ENCODE measurements at regions not wholly inside any gene's neighbourhood (a gene's known extent, or its start where the extent isn't known, plus 50 kb on each side); places are given as distances from the start of the nearest gene placed in this dataset.
"Not testable (repeated sequence)": the region's sequence is repeated elsewhere in the genome, so short reads cannot be mapped to it uniquely, and the experiment has no call there.

DNA sequence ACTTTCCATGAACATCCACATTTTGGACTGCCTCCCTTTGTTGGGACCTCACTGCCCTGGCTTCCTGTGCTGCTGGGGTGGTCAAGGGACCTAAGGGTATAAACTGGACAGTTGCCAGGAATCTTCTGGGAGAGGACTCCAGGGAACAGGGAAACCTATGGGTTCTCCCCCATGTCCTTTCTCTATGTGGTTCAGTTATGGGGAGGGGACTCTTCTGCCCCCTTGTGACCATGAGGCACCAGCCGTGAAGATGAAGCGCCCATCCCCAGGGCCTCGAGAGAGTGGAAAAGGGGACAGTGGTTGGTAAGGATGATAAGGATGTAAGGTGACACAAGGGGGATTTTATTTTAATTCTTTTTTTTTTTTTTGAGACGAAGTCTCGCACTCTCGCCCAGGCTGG, 177.0 kb upstream of the TMEM132C start:
- intact Hi-C loops (cut with DNase I): no loop called here
- ATAC-seq (no peak), DNase-seq (ENCODE audit: low spot score) (no peak)

DNA sequence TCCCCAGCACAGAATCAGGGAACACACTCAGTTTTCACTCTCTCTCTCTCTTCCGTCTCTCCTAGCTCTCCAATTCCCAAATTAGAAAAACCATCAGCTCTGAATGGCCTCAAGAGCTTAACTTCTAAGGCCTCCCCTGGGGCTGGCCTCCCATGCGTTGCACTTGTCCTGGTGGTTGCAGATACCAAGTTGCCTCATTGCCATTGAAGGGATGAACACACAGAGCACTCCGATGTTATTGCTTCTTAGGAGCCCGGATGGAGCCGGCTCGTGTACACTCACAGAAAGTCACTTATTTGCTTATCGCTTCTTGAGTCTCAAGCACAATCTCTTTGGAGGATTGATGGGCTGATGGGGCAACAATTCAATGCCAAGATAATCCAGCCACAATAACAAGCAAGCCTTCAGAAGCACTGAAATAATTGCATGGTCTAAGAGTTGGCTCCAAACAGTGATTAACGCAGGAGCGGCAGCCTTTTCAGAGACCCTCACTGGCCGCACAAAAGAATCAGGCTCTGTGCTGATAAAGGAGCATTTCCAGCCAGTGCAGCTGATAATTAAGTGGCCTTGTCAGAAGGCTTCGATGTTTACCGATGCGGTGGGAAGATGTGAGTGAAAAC, 175.8 kb upstream of the TMEM132C start:
- ATAC-seq (no peak), DNase-seq (ENCODE audit: low spot score) (no peak)
- intact Hi-C loops (cut with DNase I): no loop called here

DNA sequence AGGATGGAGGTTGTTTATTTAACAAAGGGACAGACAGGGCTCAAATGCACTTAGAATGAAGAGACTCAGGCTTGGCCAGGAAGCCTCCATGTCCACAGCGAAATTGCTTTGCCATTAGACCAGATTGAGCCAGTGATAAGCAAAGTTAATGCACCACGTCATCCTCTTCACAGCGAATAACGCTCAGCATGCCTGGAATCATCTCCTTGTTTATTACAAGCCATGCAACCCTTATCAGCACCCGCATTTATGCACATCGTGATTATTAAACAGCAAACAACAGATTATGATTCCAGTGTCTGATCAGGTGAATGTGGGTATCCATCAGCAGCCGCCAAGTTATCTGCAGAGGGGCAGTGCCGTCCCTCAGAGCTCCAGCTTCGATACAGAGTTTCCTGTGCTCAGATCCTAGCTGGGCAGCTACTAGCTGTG, 175.0 kb upstream of the TMEM132C start:
- no peak for DNase-seq (ENCODE audit: low spot score)
- ATAC-seq: no peak
- intact Hi-C loops (cut with DNase I): no loop called here

DNA sequence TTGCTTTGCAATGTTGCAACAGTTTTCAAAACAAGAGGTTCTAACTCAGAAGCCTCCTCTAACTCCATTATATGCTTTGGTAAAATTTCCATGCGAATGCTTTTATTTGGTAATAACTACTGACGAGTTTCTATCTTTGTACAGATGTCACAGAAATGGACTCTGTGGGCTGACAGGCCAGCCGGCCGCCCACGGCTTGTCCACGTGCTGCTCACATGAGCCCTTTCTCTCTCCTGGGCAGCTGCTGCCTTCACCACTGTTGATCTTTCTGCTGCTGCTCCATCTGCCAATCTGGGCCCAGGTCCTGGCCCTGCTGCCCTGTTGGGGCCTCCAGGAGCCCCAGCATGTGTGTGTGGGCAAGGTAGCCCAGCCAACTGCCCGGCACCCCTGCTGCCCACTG, 168.2 kb upstream of the TMEM132C start:
- no peak for DNase-seq (ENCODE audit: low spot score)
- no peak for ATAC-seq
- intact Hi-C loops (cut with DNase I): no loop called here

DNA sequence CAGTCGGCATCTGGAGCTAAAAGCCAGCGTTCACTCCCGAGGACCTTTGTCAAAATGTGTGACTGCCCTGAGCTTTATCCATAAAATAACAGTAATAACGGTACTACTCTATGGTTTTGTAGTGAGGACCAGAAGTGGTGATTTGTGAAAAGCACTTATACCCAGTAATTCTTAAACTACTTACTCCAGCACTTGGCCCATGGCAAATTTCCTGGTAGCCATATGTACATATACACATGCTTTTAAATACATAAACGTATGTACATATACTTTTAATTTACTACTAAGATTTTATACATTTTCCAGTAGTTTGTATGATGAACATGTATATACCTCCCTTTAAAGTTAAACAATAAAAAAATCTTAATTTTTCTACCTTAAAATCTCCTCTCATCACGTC, 163.8 kb upstream of the TMEM132C start:
- no peak for ATAC-seq
- intact Hi-C loops (cut with DNase I): no loop called here
- DNase-seq (ENCODE audit: low spot score): no peak

DNA sequence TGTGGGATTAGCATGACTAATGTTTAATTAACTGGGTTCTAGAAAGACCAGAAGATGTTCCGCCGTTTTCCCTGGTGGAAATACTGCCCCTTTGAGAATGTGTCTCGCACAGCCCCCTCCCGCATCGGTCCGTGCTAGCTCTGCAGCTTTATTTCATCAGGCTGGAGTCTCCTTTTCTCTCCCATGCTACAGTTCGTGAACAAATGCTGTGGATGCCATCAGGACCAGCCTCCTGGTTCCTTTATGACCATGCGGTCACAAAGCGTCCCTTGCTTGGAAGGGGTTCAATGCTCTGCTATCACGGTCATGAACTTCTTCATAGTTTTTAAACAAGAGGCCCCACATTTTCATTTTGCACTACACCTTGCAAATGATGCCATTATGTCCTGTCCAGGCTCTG, 157.7 kb upstream of the TMEM132C start:
- DNase-seq (ENCODE audit: low spot score) (no peak), ATAC-seq (no peak)
- intact Hi-C loops (cut with DNase I): no loop called here

DNA sequence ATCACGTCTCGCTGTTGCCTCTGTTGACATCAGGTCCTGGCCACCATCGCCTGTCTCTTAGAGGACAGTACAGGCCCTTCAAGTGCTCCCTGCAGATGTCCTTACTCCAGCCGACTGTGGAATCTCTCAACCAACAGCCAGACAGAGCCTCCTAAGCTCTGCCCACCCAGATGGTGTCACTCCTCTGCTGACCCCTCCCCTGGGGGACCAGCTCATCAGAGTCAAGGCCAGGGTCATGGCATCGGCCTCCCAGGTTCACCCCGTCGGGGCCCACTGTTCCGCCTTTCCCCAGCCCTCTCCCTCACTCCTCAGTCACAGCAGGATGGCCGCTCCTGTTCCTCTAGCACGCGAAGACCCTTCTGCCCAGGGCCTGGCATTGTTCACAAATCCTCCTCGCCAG, 157.3 kb upstream of the TMEM132C start:
- no peak for DNase-seq (ENCODE audit: low spot score)
- no peak for ATAC-seq
- intact Hi-C loops (cut with DNase I): no loop called here

DNA sequence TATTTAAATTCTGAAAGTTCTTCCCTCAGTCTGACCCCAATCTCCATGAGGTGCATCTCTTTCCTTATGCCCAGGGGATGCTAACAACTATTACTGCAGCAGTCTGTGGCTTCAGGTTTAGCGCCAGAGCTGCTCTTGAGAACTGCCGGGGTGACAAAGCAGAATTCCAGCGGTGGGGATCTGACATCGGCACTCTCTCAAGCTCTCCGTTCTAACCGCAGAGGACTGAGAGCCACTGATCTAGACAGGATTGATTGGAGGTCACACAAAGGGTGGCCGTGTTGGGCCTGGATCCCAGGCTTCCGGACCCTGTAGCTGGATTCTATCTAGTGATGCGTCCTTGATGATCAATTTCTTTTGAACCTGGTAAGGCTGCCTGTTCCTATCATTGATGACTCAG, 155.6 kb upstream of the TMEM132C start:
- intact Hi-C loops (cut with DNase I): no loop called here
- DNase-seq (ENCODE audit: low spot score) (no peak), ATAC-seq (no peak)

DNA sequence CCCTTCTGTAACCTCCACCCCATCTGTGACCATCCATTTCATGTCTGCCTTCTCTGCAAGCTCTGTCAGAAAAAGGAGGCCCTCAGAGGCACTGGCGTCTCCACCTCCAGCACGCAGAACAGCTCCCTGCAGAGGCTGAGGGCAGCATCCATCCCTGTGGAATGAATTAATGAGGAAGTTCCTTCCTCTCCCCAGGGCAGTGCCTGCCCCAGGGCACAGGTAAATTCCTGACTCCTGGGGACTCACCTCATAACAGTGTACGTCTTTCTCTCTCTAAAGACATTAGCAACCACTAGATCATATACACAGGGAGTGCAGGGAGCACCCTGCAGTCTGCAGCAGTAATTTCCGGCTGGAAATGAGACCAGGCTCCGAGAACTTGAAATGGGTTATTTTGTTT, 155.0 kb upstream of the TMEM132C start:
- DNase-seq (ENCODE audit: low spot score): no peak
- ATAC-seq: no peak
- intact Hi-C loops (cut with DNase I): no loop called here

DNA sequence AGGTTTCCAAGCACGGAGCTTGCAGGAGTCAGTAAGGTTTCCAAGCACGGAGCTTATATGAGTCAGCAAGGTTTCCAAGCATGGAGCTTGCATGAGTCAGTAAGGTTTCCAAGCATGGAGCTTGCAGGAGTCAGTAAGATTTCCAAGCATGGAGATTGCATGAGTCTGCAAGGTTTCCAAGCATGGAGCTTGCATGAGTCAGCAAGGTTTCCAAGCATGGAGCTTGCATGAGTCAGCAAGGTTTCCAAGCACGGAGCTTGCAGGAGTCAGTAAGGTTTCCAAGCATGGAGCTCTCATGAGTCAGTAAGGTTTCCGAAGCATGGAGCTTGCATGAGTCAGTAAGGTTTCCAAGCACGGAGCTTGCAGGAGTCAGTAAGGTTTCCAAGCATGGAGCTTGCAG, 153.7 kb upstream of the TMEM132C start:
- DNase-seq (ENCODE audit: low spot score); intact Hi-C loops (cut with DNase I); ATAC-seq: not testable (repeated sequence)

DNA sequence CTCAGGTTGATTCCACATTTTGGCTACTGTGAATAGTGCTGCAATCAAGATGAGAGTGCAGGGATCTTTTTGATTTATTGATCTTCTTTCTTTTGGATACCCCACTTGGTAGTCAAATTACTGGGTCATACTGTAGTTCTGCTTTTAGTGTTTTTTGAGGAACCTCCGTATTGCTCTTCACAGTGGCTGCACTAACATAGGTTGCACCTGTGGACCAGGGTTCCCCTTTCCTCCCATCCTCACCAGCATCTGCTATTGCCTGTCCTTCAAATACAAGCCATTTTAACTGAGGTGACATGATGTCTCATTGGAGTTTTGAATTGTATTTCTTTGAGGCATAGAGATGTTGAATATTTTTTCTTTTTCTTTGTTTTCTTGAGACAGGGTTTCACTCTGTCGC, 152.5 kb upstream of the TMEM132C start:
- no peak for DNase-seq (ENCODE audit: low spot score)
- intact Hi-C loops (cut with DNase I): no loop called here
- no peak for ATAC-seq

DNA sequence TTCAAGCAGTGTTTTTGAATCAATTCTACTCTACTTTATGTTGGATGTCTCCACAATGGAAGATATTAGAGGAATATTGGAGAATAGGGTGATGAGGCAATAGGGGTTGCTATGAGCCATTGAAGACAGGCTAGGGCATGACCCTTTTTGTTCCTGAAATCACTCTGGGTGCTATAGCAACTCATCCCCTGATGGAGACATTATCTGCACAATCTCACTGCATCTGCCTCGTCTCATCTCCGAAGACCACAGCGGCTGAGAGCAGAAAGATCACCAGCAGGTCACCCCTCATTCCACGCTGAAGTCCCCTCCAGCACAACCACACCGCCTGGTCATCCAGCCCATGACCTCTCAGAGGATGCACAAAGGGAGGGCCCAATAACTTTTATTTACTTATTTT, 150.4 kb upstream of the TMEM132C start:
- no peak for ATAC-seq
- no peak for DNase-seq (ENCODE audit: low spot score)
- intact Hi-C loops (cut with DNase I): no loop called here

DNA sequence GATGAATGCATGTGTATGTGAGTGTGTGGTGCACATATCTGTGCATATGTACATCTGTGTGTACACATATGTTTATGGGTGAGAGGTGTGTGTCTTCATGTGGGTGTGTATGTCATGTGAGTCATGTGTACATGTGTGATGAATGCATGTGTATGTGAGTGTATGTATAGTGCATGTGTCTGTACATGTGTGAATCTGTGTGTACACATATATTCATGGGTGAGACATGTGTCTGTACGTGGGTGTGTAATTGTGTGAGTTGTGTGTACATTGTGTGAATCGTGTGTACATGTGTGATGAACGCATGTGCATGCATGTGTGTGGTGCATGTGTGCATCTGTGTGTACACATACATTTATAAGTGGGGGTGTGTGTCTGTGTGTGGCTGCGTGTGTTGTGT, 146.9 kb upstream of the TMEM132C start:
- DNase-seq (ENCODE audit: low spot score) (no peak), ATAC-seq (no peak)
- intact Hi-C loops (cut with DNase I): no loop called here

DNA sequence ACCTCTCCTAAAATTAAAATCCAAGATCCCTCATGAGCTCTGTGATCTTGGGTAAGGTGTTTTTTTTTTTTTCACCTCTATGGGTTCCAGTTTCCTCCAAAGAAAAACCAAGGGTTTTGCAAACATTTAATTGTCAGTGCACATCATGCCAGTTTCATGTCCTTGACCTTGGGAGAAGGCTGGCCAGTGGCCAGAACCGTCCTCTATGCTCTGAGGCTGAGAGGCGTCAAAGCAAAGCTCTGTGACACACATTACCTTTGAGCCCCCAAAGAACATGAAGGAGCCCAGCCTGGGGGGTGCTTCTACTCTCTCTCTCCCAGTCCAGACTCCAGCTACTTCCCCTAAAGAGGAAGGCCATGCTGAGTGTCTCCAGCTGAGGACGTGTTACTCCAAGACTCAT, 145.5 kb upstream of the TMEM132C start:
- intact Hi-C loops (cut with DNase I): no loop called here
- ATAC-seq: no peak
- no peak for DNase-seq (ENCODE audit: low spot score)

DNA sequence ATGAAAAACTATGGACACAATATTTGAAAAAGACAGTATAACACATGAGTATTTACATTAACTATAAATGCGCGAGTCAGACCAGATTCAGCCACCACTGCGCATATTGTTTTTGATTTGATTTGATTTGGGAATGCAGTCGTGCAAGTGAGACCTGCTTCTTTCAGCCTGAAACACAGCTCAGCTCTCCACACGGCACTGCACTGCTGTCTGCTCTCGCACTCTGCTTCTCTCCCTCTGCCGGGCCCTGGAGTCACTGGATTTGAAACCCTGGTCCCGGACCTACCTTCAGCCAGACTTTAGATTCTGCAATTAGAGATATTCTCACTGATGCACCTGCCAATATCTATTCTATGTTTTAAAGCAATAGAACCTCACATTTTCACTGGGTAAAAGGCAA, 143.9 kb upstream of the TMEM132C start:
- DNase-seq (ENCODE audit: low spot score) (no peak), ATAC-seq (no peak)
- intact Hi-C loops (cut with DNase I): no loop called here

DNA sequence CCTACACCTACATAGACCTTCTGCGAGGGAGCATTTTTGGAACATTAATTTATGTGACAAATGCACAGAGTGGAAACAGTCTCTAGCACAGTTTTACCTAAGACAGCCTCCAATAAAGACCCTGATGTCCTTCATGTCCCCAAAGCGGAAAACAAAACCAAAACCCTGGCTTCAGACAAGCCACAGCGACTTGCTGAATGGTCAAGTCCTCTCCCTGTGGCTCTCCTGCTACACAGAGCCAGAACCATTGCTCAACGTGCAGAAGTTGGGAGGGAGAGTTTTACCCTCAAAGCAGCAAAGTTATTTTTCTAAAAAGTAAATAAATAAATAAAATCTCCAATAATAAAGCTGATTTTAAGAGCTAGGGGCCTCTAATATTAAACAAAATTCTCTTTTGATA, 135.0 kb upstream of the TMEM132C start:
- DNase-seq (ENCODE audit: low spot score) (no peak), ATAC-seq (no peak)
- intact Hi-C loops (cut with DNase I): no loop called here

DNA sequence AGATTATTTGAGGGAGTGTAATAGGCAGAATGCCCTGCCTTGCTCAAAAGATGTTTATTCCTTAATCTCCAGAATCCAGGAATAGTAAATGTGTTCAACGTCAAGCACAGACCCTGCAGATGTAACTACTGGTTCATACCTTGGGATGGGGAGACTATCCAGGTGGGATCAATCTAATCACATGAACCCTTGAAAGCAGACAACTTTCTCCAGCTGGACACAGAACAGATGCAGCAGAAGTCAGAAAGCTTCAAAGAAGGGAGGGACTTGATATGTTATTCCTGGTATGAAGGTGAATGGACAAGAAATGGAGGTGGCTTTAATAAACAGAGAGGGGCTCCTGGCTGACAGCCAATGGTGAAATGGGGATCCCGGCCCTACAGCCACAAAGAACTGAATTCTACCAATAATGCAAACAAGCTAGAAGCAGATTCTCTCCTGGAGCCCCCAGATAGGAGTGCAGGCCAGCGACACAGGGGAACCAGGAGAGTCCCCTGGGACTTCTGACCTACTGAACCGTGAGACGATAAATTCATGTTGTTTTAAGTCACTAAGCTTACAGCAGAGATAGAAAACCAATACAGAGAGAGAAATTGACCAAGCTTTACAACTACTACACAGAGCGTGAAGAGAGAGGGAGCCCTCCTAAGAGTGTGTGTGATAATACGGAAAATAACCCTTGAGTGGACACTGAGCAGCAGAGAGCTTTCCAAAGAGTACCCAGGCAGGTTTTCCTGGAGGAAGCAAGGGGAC, 133.5 kb upstream of the TMEM132C start:
- ATAC-seq: no peak
- DNase-seq (ENCODE audit: low spot score): no peak
- intact Hi-C loops (cut with DNase I): no loop called here

DNA sequence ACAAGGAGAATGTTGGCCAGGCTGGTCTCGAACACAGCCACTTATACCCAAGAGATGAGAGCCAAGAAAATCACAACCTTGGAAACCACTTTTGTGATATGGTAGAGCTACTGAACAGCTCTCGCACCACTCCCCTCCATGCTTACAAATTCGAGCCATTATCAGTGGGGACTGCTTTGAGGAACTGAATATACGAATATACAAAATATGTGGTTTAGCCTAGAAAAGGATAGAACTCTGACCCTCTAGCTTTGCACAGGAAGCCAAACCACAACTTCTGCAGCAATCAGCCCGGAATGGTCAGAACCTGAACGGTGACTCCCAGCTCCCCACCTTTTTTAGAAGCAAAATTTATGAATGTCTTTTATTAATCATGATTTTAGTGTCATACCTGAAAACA, 129.8 kb upstream of the TMEM132C start:
- DNase-seq (ENCODE audit: low spot score): no peak
- ATAC-seq: no peak
- intact Hi-C loops (cut with DNase I): no loop called here

DNA sequence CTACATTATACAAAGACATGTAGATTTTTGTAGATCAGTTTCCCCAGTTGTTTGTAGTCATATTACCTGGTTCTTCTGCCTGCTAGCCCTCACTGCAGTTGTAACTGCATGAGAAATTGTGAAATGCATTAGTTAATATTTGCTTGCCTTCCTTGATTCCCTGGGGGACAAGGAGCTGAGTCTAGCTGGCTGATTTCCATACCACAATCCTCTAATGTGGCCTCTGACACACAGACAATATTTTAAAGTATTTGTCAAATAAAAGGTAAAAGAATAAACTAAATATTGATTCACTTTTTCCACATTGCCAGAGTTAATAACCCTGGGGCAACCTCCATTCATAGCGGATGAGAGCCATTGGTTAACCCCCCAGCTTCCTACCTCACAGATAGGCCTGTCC, 128.8 kb upstream of the TMEM132C start:
- intact Hi-C loops (cut with DNase I): no loop called here
- ATAC-seq (no peak), DNase-seq (ENCODE audit: low spot score) (no peak)

DNA sequence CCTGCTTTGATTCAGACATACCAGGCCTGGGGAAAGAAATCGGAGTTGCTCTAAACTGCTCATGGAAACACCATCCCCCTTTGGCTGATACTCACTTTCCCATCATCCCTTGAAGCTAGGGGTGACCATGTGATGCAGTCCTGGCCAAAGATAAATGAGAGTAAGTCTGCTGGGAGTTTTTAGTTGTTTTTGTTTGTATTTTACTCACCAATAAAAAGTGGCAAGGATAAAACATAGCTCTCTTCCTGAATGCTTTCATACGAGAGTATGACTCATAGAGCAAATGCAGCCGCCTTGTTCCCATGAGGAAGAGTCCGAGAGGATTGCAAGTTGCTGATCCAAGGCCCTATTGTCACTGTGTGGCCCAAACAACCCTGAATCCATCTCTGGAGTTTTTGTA, 126.4 kb upstream of the TMEM132C start:
- DNase-seq (ENCODE audit: low spot score): no peak
- peak; percentile 75 for ATAC-seq
- intact Hi-C loops (cut with DNase I): no loop called here

DNA sequence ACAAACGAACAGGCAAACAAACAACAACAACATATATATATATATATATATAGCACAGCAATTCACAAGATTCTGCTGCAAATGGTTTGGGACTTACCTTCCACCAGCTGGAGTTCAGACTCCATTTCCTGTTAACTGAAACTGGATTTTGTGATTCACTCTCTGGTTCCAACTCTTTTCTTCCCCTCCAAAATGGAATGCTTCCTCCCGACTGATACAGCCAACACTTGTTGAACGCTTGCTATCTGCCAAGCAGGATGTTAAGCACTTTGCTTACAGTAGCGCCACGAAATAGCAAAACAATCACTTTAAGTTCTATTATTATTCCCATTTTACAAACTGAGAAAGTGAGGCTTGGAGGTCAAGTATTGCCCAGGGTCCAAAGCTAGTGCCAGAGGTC, 116.0 kb upstream of the TMEM132C start:
- intact Hi-C loops (cut with DNase I): no loop called here
- no peak for DNase-seq (ENCODE audit: low spot score)
- no peak for ATAC-seq

Data from sciatic nerve (tissue), 2 donors.